ENCODE measurements at regions not wholly inside any gene's neighbourhood (a gene's known extent, or its start where the extent isn't known, plus 50 kb on each side); places are given as distances from the start of the nearest gene placed in this dataset.

DNA sequence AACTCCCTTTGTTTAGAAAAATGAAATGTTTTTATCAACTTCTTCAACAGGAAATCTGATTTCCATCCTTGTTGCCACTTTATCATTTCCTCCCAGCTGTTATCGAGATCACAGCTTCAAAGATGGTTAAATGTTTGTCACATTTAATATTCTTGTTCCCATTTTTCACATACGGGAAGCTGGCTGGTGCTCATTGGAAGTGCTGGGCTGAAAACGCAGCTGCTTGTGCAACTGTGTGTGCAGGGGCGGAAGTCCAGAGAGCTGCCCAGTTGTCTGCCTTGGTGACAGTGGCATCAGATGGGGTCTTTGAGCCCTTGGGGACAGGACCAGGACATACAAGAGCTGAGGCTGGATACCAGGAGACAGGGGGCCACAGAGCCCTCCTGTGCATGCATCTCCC, 549.2 kb upstream of the CDH11 start:
- Mint-ChIP-seq H3K27me3 (ENCODE audit: low read depth) (no peaks in the 10 kb centered on the region), H3K4me3 (no peak overlapping the region), H3K36me3 (ENCODE audit: low read depth) (no peaks in the 10 kb centered on the region), H3K9me3 (no peaks in the 10 kb centered on the region), H3K4me1 (no peaks in the 10 kb centered on the region), H3K27ac (ENCODE audit: unreplicated experiment) (no peak overlapping the region)
- no peak for DNase-seq (ENCODE audit: low read depth, low spot score)
- TF ChIP-seq, protein P1, sequence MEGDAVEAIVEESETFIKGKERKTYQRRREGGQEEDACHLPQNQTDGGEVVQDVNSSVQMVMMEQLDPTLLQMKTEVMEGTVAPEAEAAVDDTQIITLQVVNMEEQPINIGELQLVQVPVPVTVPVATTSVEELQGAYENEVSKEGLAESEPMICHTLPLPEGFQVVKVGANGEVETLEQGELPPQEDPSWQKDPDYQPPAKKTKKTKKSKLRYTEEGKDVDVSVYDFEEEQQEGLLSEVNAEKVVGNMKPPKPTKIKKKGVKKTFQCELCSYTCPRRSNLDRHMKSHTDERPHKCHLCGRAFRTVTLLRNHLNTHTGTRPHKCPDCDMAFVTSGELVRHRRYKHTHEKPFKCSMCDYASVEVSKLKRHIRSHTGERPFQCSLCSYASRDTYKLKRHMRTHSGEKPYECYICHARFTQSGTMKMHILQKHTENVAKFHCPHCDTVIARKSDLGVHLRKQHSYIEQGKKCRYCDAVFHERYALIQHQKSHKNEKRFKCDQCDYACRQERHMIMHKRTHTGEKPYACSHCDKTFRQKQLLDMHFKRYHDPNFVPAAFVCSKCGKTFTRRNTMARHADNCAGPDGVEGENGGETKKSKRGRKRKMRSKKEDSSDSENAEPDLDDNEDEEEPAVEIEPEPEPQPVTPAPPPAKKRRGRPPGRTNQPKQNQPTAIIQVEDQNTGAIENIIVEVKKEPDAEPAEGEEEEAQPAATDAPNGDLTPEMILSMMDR (conservative IDR thresholded peaks at IDR 0.05), result no peak

DNA sequence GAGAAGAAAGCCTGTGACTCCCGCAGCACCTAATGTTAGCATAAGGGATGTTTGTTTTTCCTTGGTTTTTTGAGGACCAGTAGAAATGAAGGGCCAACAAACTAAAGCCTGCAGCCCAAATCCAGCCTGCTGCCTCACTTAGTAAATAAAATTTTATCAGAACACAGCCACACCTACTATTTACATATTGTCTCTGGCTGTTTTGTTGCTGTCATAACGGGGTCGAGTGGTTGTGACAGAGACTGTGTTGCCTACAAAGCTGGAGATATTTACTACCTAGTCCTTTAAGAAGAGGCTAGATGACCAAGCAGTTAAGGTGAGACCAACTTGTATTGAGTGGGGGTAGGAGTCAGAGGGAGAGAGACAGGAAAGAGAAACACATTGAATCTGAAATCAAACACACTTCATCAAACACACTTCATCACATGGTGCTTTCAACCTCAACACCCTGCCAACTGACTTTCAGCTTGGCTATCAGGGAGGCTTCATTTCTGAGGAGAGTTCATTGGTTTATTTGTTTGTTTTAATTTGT, 546.3 kb upstream of the CDH11 start:
- H3K4me3 Mint-ChIP-seq, result no peak overlapping the region
- H3K27ac Mint-ChIP-seq (ENCODE audit: unreplicated experiment), result no peak overlapping the region
- TF ChIP-seq, protein P1 (conservative IDR thresholded peaks at IDR 0.05), result no peak
- DNase-seq (ENCODE audit: low read depth, low spot score), result no peak
- H3K4me1 Mint-ChIP-seq, result peaks cover 5% of the 10 kb centered on the region
- H3K27me3 Mint-ChIP-seq (ENCODE audit: low read depth), result no peaks in the 10 kb centered on the region
- H3K36me3 Mint-ChIP-seq (ENCODE audit: low read depth), result no peaks in the 10 kb centered on the region
- H3K9me3 Mint-ChIP-seq, result no peaks in the 10 kb centered on the region

DNA sequence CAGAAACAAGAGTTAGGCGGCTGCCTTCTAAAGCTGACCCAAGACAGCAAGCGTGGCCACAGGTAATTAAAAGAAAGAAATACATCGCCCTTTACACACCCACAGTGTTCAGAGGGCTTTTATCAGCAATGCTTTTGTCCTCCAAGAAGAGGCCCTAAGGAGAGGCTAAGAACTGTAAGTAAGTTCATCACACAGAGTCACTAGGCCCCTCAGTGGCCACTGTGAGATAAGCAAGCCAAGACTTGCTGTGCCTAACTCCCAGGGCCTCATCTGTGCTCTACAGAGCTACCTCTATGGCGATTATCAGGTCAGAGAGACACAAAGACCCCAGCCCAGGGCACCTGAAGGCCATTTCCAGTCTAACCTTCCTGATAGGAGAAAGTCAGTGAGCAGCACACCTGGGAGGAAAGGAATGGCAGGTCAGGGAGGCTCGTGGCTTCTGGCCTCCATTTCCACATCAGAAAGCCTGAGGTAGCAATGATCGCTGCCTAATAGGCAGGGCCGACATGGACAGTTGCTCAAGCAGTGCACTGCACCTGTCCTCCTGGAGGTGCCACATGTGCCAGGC, 545.2 kb upstream of the CDH11 start:
- Mint-ChIP-seq H3K27ac (ENCODE audit: unreplicated experiment) (peak overlapping the region; percentile 31), H3K36me3 (ENCODE audit: low read depth) (no peaks in the 10 kb centered on the region), H3K4me1 (peaks cover 5% of the 10 kb centered on the region), H3K4me3 (no peak overlapping the region), H3K9me3 (no peaks in the 10 kb centered on the region), H3K27me3 (ENCODE audit: low read depth) (no peaks in the 10 kb centered on the region)
- TF ChIP-seq, protein P1 (conservative IDR thresholded peaks at IDR 0.05), result peak; percentile 26
- no peak for DNase-seq (ENCODE audit: low read depth, low spot score)

DNA sequence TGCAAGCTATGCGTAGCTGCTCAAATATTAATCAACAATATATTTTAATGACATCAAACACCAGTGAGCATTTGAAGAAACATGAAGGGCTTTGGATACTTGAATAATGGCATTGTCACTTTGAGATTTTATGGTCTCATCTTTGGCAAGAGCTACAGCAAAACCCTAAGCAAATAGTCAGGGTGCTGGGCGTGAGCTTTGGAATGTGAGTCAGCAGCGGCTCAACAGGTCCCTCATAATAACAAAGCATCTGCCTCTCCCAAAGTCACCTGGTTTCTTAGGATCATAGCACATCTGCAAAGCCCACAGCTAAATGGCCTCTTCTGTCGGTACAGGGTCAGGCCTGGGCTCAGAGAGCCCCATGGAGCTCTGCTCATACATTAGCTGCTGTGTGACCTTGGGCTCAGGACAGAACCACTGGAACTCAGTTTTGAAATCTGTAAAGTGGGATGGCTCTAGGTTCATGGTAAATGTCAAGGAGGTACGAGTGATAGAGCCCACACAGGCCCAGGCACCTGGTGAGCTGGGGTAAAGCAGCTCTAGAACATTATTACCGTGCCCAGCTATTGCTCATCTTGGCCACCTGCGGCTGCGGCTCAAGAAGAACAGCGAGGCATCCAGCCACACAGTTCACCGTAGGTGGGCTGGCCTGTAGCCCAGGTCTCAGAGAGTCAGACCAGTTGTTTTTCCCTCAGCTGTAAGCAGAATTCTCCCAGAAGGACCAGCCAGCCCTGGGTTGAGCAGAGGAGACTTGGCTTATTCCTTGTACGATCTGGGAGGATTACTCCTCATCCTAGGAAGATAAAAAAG, 544.5 kb upstream of the CDH11 start:
- TF ChIP-seq, protein P1 (conservative IDR thresholded peaks at IDR 0.05), result no peak
- Mint-ChIP-seq H3K27ac (ENCODE audit: unreplicated experiment) (no peak overlapping the region), H3K36me3 (ENCODE audit: low read depth) (no peaks in the 10 kb centered on the region), H3K4me3 (no peak overlapping the region), H3K9me3 (no peaks in the 10 kb centered on the region), H3K27me3 (ENCODE audit: low read depth) (peaks cover under 1% of the 10 kb centered on the region), H3K4me1 (peaks cover 5% of the 10 kb centered on the region)
- no peak for DNase-seq (ENCODE audit: low read depth, low spot score)

DNA sequence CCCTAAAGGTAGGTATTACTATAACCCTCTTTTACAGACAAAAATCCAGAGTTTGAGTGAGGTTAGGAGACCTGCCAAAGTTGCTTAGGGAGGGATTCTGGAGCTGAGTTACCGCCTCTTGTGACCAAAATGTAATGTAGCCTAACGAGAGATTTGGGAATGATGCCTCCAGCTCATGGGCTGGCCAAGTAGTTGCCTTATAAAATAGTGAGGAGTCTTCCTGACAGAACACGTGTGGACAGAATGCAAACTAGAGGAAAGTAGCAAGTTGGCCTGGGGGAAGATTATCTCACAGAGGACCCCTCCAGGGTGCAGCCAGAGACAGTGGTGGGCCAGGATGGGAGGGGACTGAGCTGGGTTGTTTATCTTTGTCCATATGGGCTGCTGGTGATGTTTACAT, 543.7 kb upstream of the CDH11 start:
- no peak overlapping the region for H3K27ac Mint-ChIP-seq (ENCODE audit: unreplicated experiment)
- no peak for DNase-seq (ENCODE audit: low read depth, low spot score)
- H3K9me3 Mint-ChIP-seq, result no peaks in the 10 kb centered on the region
- peaks cover 5% of the 10 kb centered on the region for H3K4me1 Mint-ChIP-seq
- no peaks in the 10 kb centered on the region for H3K36me3 Mint-ChIP-seq (ENCODE audit: low read depth)
- TF ChIP-seq, protein P1 (conservative IDR thresholded peaks at IDR 0.05), result no peak
- peaks cover 3% of the 10 kb centered on the region for H3K27me3 Mint-ChIP-seq (ENCODE audit: low read depth)
- no peak overlapping the region for H3K4me3 Mint-ChIP-seq
